KMS-11 (cell line): ENCODE measurements at regions not wholly inside any gene's neighbourhood (a gene's known extent, or its start where the extent isn't known, plus 50 kb on each side); places are given as distances from the start of the nearest gene placed in this dataset.

Experiments
- H2AFZ ChIP-seq: fragments of 200-600 bp; sonication (generic); 2 replicates; pipeline ENCODE4 v1.6.1; 2016; ENCODE audit warnings: antibody characterized with exemption, mixed run types, low read depth
- H3K27ac ChIP-seq: fragments of 200-600 bp; sonication (generic); 2 replicates; pipeline ENCODE4 v1.6.1; 2016; ENCODE audit warnings: mild to moderate bottlenecking, mixed run types
- H3K27me3 ChIP-seq: fragments of 200-600 bp; sonication (generic); 2 replicates; pipeline ENCODE4 v1.6.1; 2017; ENCODE audit warnings: mild to moderate bottlenecking, low read depth, mixed run types, moderate library complexity; ENCODE audit not compliant: insufficient read depth
- H3K36me3 ChIP-seq: fragments of 200-600 bp; sonication (generic); 2 replicates; pipeline ENCODE4 v1.6.1; 2017; ENCODE audit warnings: mild to moderate bottlenecking, mixed run types; ENCODE audit not compliant: insufficient read depth
- H3K4me1 ChIP-seq: fragments of 200-600 bp; sonication (generic); 2 replicates; pipeline ENCODE4 v1.6.1; 2016; ENCODE audit warnings: mild to moderate bottlenecking, low read depth, mixed run types; ENCODE audit not compliant: poor library complexity, severe bottlenecking
- H3K4me2 ChIP-seq: fragments of 200-600 bp; sonication (generic); 2 replicates; pipeline ENCODE4 v1.7.0; 2016; ENCODE audit warnings: mild to moderate bottlenecking, mixed run types
- H3K4me3 ChIP-seq: fragments of 200-600 bp; sonication (generic); IDR thresholded peaks from 2 replicates; pipeline ENCODE4 v1.6.1; 2017; ENCODE audit warnings: low read depth, low read length, mixed read lengths; ENCODE audit not compliant: insufficient read depth
- H3K79me2 ChIP-seq: fragments of 200-600 bp; sonication (generic); 2 replicates; pipeline ENCODE4 v1.6.1; 2016; ENCODE audit warnings: low read depth, mixed run types; ENCODE audit not compliant: insufficient read depth
- H3K9ac ChIP-seq: fragments of 200-600 bp; sonication (generic); 2 replicates; pipeline ENCODE4 v1.6.1; 2016; ENCODE audit warnings: mild to moderate bottlenecking, mixed run types
- H4K20me1 ChIP-seq: fragments of 200-600 bp; sonication (generic); 2 replicates; pipeline ENCODE4 v1.6.1; 2016; ENCODE audit warnings: mild to moderate bottlenecking, mixed run types; ENCODE audit not compliant: insufficient read depth
- TF ChIP-seq, protein P1 (sequence below): fragments of 200-600 bp; sonication (generic); conservative IDR thresholded peaks from 2 replicates; pipeline ENCODE4 v1.6.1; 2017; ENCODE audit warnings: low read depth, mild to moderate bottlenecking, antibody characterized with exemption, low read length, moderate library complexity, mixed read lengths

DNA sequence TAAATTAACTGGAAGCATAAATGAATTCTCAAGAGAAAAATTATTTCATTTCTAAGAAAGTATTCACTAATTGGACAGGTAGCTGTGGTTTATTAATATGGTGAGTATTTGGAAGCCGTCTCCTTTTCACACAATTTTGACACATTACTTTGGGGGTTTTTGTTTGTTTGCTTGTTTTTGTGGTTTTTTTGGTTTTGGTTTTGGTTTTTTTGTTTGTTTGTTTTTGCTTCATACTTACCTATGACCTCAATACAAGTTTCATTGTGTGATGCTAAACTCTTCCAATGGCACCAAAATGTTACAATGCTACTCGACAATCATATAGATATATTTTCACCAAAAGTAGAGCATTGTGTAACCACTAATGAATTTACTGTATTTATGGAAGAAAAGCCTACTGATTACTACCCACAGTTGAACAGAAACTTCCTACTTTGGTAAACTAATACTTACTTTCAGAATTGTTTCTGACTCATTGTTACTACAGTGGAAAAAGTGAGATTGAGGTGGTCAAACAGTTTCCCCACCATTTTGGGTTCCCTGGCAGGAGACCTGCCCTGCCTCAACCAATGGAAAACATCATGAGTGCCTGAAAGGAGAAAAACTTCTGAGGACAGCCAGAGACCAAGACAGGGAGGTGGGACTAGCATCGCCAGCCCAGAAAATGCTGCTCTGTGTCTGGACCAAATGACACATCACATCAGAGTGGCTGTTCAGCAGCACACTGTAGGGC lies 443.1 kb downstream of the HNRNPD start:
- no peaks in the 10 kb centered on the region for H3K36me3 ChIP-seq
- no peak overlapping the region for H3K4me2 ChIP-seq
- no peak overlapping the region for H3K9ac ChIP-seq
- H3K27ac ChIP-seq, result no peak overlapping the region
- no peak overlapping the region for H3K4me3 ChIP-seq
- H2AFZ ChIP-seq, result no peak overlapping the region
- H3K27me3 ChIP-seq, result no peaks in the 10 kb centered on the region
- H3K4me1 ChIP-seq, result peaks cover 6% of the 10 kb centered on the region
- no peaks in the 10 kb centered on the region for H3K79me2 ChIP-seq
- TF ChIP-seq, protein P1, sequence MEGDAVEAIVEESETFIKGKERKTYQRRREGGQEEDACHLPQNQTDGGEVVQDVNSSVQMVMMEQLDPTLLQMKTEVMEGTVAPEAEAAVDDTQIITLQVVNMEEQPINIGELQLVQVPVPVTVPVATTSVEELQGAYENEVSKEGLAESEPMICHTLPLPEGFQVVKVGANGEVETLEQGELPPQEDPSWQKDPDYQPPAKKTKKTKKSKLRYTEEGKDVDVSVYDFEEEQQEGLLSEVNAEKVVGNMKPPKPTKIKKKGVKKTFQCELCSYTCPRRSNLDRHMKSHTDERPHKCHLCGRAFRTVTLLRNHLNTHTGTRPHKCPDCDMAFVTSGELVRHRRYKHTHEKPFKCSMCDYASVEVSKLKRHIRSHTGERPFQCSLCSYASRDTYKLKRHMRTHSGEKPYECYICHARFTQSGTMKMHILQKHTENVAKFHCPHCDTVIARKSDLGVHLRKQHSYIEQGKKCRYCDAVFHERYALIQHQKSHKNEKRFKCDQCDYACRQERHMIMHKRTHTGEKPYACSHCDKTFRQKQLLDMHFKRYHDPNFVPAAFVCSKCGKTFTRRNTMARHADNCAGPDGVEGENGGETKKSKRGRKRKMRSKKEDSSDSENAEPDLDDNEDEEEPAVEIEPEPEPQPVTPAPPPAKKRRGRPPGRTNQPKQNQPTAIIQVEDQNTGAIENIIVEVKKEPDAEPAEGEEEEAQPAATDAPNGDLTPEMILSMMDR, result no peak
- no peaks in the 10 kb centered on the region for H4K20me1 ChIP-seq

DNA sequence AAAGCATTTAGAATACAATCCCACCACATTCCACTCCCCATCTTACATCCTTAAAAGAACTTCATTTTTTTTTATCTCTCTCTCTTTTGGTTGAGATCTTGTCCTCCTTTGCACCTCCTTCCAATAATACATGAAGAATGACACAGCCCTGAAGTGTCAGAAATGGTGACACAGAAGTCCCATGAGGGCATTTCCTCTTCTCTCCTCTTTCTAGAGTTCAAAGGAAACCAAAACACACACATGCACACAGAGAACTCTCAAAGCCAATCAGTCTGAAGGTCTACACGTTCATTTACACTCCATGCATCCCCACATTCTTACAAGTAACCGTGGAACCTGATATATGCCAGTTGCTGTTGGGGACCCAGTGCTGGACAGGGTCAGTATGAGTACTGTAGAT lies 450.7 kb downstream of the HNRNPD start:
- H3K4me3 ChIP-seq, result no peak overlapping the region
- no peak overlapping the region for H3K4me2 ChIP-seq
- H3K79me2 ChIP-seq, result no peaks in the 10 kb centered on the region
- TF ChIP-seq, protein P1, result no peak
- H2AFZ ChIP-seq, result no peak overlapping the region
- no peak overlapping the region for H3K9ac ChIP-seq
- no peaks in the 10 kb centered on the region for H4K20me1 ChIP-seq
- no peak overlapping the region for H3K27ac ChIP-seq
- no peaks in the 10 kb centered on the region for H3K27me3 ChIP-seq
- no peaks in the 10 kb centered on the region for H3K36me3 ChIP-seq
- H3K4me1 ChIP-seq, result peaks cover 9% of the 10 kb centered on the region

DNA sequence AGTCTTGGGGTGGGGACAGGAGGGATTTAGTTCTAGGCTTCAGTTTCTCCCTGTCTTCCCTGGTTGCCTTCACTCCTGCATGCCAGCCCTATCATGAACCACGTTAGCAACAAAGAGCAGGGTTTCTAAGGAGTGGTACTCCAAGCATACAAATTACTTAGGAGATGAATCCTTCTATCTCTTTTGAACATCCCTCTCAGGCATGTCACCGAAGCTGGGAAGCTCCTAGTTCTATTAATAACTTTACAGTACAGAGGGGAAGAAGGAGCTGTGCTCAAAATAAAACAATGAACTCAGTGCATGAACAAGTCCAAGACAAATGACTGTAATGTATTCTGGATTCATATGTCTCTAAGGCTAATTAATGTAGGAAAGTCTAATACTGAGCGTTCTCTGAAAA lies 450.6 kb upstream of the RASGEF1B start:
- Histone ChIP-seq H3K27me3 (no peaks in the 10 kb centered on the region), H2AFZ (no peak overlapping the region), H3K4me1 (peaks cover 9% of the 10 kb centered on the region), H4K20me1 (no peaks in the 10 kb centered on the region), H3K9ac (no peak overlapping the region), H3K27ac (no peak overlapping the region), H3K4me2 (no peak overlapping the region), H3K79me2 (no peaks in the 10 kb centered on the region), H3K4me3 (no peak overlapping the region), H3K36me3 (no peaks in the 10 kb centered on the region)
- TF ChIP-seq, protein P1, result no peak

DNA sequence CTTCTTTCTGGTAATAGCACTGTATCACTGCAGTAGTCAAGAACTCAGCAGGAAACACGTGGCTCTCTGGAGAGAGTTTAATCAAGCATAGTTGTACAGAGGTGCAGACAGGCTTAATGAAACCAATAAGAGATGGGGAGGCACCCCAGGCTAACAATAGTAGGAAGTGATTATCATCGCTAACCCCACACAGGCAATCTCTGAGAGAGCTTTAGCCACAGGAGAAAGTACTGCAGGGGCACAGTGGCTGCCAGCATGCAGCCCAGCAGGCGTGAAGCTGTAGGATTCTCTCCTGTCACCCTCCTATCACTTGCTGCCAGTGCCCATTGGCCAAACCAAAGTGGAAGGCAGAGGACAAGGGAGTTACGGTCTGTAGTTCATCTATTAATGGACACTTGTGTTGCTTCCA lies 450.0 kb upstream of the RASGEF1B start:
- Histone ChIP-seq H3K27ac (no peak overlapping the region), H3K79me2 (no peaks in the 10 kb centered on the region), H3K27me3 (no peaks in the 10 kb centered on the region), H3K4me1 (peaks cover 9% of the 10 kb centered on the region), H4K20me1 (no peaks in the 10 kb centered on the region), H3K4me3 (no peak overlapping the region), H3K9ac (no peak overlapping the region), H3K36me3 (no peaks in the 10 kb centered on the region), H2AFZ (no peak overlapping the region), H3K4me2 (no peak overlapping the region)
- TF ChIP-seq, protein P1, result no peak
